Uterus (tissue), 3 donors: ENCODE measurements at regions not wholly inside any gene's neighbourhood (a gene's known extent, or its start where the extent isn't known, plus 50 kb on each side); places are given as distances from the start of the nearest gene placed in this dataset.

ENCODE experiments used
- DNase-seq, 2 donors: peaks; one replicate each; pipeline ENCODE4 v3.0.0-alpha.2; 2019 to 2020
- H3K27ac ChIP-seq, 2 donors: fragments of 200-600 bp; sonication (generic); 1 replicate in 1 of 2; 2 replicates in 1 of 2; pipeline ENCODE4 v1.5.1; 2016 to 2018
- H3K27me3 ChIP-seq, 2 donors: fragments of 200-600 bp; sonication (generic); one replicate each; pipeline ENCODE4 v1.5.1; 2018 to 2019; ENCODE audit warnings: control low read depth in 1 of 2
- H3K36me3 ChIP-seq, 2 donors: fragments of 200-600 bp; sonication (generic); one replicate each; pipeline ENCODE4 v1.5.1; 2019; ENCODE audit warnings: control low read depth in 1 of 2
- H3K4me1 ChIP-seq, 2 donors: fragments of 200-600 bp; sonication (generic); one replicate each; pipeline ENCODE4 v1.5.1; 2018 to 2019; ENCODE audit warnings: control low read depth in 1 of 2
- H3K4me3 ChIP-seq, 2 donors: fragments of 200-600 bp; sonication (generic); 1 replicate in 1 of 2; 2 replicates in 1 of 2; pipeline ENCODE4 v1.5.1; 2018 to 2019; ENCODE audit warnings: mild to moderate bottlenecking in 1 of 2
- H3K9me3 ChIP-seq, 2 donors: fragments of 200-600 bp; sonication (generic); one replicate each; pipeline ENCODE4 v1.5.1; 2019; ENCODE audit warnings: control low read depth in 1 of 2
- CTCF ChIP-seq, 4 experiments: fragments of 200-600 bp in 2 of 4; fragments of 450-650 bp in 2 of 4; sonication (generic) in 2 of 4; IDR thresholded peaks; one replicate each; pipeline ENCODE4 v1.5.1; 2016 to 2019; ENCODE audit warnings: antibody characterized with exemption in 4 of 4, mild to moderate bottlenecking in 2 of 4, moderate library complexity in 1 of 4
- POLR2A ChIP-seq, 2 donors: fragments of 450-650 bp; IDR thresholded peaks; one replicate each; pipeline ENCODE4 v1.6.1; 2016; ENCODE audit warnings: antibody characterized with exemption in 2 of 2, mild to moderate bottlenecking in 1 of 2, moderate library complexity in 1 of 2
- intact Hi-C: fragments of 100-400 bp; cut with DNase I; formaldehyde crosslinking; loops from one replicate; pipeline ENCODE4 v1.15.1; 2023; ENCODE audit warnings: low total_unique reads
- donor health status: DM: yes; HTN: yes; CAD: no.

DNA sequence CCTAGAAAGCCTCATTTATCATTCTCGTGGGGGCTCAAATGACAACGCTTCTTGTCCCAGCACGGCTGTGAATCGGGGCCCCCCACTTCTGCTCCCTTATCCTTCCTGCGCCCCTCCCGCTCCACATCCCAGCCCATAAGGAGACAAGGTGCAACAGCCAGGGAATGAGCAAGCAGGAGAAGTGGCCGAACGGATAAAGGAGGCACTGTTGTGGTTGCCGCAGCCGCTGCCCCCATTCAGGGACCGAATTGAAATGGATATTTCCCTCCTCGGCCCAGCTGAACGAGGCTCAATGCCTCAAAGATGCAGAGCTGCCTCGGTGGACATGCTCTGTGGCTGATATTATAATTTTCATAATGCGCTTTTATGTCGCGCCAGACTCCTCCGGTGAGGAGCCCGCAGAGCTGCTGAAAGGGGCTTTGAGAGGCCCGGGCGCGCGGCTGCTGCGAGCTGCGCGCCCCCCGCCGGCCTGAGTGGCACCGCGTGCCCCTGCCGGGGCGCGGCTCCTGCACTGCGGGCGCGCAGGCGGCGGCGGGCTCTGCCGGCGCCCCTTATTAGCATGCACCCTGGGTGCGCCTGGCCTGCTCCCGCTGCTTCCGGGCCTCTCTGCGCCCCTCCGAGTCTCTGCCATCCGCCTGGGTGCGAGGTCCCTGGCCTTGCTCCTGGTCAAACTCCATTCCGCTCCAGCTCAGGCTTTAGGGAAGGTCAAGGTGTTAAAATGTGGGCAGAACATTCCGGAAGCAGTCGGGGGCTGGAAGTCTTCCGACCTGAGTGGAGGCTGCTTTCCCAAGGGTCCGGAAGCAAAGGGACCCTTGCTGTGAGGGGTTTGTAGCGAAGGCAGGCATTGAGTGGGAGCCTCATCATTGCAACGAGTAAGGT lies 68.2 kb upstream of the TMEM33 start:
- Histone ChIP-seq H3K9me3 (no peaks in the 10 kb centered on the region), H3K27ac (no peak overlapping the region), H3K4me1 (peaks cover 0 to 7% of the 10 kb centered on the region in 2 donors), H3K4me3 (no peak overlapping the region), H3K27me3 (peaks cover 0 to 28% of the 10 kb centered on the region in 2 donors), H3K36me3 (no peaks in the 10 kb centered on the region)
- TF ChIP-seq CTCF (IDR thresholded peaks at IDR 0.05) (no peak), POLR2A (IDR thresholded peaks at IDR 0.05) (no peak)
- DNase-seq, result no peak
- intact Hi-C loops, result no loop called here

DNA sequence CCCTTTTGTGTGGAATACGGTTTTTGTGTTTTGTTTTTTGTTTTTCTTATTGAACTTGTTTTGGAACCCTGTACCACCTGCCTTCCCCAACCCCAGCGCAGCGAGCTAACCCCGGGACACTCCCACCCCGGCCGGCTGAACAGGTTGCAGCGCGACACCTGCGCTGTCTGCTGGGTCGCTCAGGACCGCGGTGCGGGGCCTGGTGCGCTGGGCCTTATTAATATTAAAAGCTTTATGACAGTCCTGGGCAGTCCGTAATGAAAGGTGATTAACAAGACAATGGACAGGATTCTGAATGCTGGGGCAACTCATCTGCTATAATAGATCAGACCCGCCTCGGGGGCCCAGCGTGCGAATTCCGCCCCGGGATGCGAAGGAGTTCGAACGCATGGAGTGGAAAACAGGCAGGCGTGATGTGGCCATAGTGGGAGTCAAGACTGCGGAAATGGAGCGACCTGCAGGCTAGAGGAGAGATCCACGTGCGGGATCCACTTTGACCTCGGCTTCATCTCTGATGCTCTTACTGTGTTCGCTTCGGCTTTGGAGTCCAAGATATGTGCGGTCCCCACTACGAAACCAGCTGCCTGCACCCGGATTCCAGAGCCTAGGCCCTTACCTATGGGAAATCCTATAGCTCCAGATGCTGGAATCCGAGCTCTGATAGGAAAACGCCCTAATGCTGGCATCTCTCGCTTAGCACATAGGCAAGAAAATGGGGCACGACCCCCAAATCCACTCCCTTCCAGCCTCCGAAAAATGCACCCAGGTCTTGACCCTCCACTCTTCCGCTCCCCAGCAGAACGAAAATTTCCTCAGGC lies 69.0 kb upstream of the TMEM33 start:
- Histone ChIP-seq H3K27ac (no peak overlapping the region), H3K4me3 (no peak overlapping the region), H3K27me3 (peaks cover 0 to 28% of the 10 kb centered on the region in 2 donors), H3K4me1 (peaks cover 0 to 7% of the 10 kb centered on the region in 2 donors), H3K36me3 (no peaks in the 10 kb centered on the region), H3K9me3 (no peaks in the 10 kb centered on the region)
- DNase-seq, result no peak
- TF ChIP-seq CTCF (IDR thresholded peaks at IDR 0.05) (no peak), POLR2A (IDR thresholded peaks at IDR 0.05) (no peak)
- intact Hi-C loops, result no loop called here

DNA sequence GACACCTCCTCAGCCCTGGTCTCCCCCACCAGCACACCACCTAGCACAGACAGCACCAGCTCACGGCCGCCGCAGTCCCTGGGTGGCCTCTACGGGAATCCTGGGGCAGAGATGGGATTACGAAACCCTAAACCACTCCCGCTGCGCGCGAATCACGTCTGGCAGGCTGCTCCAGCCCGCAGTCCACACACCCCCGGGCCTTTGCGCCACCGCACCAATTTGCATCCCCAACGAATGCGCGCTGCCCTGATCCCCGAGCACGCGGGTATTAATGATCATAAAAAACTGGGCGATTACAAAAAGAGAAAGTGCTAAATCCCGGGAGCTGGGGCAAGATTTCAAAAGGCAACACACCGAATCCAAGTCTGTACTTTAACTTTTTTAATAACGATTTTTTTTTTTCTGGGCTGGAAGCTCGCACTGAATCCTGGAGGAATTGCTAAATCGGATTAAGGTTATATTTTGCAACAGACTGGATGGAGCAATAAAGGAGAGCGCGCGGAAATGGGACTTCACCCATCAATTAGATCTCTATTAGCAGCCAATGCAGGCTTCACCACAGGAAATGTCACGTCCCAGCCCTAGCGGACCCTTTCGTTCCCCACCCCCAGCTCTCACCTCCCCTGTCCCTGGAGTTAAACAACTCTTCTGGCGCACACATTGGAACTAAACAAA lies 69.8 kb upstream of the TMEM33 start:
- no peak for DNase-seq
- Histone ChIP-seq H3K36me3 (no peaks in the 10 kb centered on the region), H3K9me3 (no peaks in the 10 kb centered on the region), H3K4me3 (no peak overlapping the region), H3K4me1 (peaks cover 0 to 7% of the 10 kb centered on the region in 2 donors), H3K27ac (no peak overlapping the region), H3K27me3 (peaks cover 0 to 27% of the 10 kb centered on the region in 2 donors)
- intact Hi-C loops, result no loop called here
- TF ChIP-seq POLR2A (IDR thresholded peaks at IDR 0.05) (no peak), CTCF (IDR thresholded peaks at IDR 0.05) (no peak)

DNA sequence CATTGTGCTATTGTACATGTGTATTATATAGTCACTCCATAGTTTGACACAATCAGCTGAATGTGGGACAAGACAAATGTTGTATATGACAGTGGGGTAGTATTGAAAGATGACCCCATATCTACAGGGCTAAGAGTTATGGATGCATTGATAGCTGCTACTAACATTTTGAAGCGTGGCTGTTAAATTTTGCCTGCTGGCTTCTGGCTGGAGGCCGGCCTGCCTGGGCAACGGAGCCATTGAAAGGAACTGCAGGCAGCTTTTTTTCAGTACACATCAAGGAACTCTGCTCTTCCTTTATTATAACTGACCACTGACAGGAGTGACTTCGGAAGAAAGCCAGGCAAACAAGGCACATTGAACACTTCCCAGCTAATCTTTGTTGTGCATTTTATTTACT lies 76.1 kb upstream of the TMEM33 start:
- intact Hi-C loops, result no loop called here
- no peaks in the 10 kb centered on the region for H3K36me3 ChIP-seq
- no peak for DNase-seq

More for the DNA sequence above, 76.1 kb upstream of the TMEM33 start:
- Histone ChIP-seq H3K4me1 (no peaks in the 10 kb centered on the region), H3K9me3 (no peaks in the 10 kb centered on the region), H3K27me3 (no peaks in the 10 kb centered on the region), H3K27ac (no peak overlapping the region), H3K4me3 (no peak overlapping the region)
- TF ChIP-seq POLR2A (IDR thresholded peaks at IDR 0.05) (no peak), CTCF (IDR thresholded peaks at IDR 0.05) (no peak)
